HG03097 (cell line): ENCODE measurements at regions not wholly inside any gene's neighbourhood (a gene's known extent, or its start where the extent isn't known, plus 50 kb on each side); places are given as distances from the start of the nearest gene placed in this dataset.

Experiments
- ATAC-seq: cut with Tn5 transposase; IDR thresholded peaks from one replicate; pipeline ENCODE4 v1.9.1; 2021; ENCODE audit not compliant: unreplicated experiment, low FRiP score

DNA sequence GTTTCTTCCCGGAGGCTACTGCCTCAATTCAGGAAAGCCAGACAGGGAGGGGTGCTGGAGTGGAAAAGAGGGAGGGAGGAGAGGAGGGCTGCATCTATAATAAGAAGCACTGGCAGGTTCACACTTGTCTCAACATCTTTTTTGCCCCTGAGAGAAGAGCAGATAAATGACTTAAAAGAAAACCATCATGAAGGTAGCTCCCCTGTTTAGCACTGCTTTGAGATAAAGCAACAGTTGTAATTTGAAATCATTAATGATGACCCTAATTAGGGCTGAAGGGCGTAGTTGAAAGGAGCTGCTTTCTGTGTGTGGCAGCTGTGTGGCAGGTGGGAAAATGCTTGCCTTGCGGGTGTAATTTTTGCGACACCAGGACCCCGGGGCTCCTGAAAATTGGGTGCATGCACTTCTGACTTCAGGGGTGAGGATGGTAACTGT is 222.8 kb upstream of the IL12A start:
- no peak for ATAC-seq

GRCh38 chr3:159766563-159767185 is 222.0 kb upstream of the IL12A start:
- no peak for ATAC-seq

DNA sequence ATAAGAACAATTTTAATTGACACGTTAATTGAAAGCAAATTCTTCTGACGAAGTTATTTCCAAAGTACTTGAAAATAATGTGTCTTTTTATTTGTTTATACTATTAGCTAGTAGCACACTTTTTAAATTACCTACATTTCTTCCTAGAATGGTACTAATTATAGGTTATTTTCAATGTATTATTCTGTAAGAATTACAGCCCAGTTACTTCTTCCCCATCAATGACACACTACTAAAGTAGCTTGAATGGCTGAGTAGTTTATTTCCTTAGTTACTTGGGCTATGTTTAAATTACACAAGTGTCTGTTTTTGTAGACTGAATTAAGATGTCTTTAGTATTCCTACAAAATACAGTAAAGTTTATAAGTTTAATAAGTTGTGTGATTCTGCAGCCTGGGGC is 217.6 kb upstream of the IL12A start:
- ATAC-seq, result no peak

- ATAC-seq, result no peak
Observed at GRCh38 chr3:159771865-159772611, 216.6 kb upstream of the IL12A start.

DNA sequence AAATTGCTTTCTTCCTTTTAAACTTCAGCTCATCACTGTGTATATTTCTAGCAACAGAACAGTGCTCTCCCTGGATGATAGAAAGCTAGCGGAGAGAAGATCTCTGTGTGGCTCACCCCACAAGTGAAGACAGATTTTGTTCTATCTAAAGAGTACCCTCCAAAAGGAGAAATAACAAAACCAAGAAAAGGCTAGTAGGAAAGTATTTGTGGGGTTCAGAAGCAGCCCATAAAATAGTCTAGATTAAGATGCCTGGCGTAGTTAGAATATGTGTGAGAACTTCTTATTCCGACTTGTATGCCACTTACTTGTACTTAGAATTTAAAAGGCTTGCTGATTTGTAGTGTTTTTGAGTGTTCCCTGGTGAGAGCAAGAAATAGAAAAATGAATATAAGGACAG is 214.9 kb upstream of the IL12A start:
- no peak for ATAC-seq

DNA sequence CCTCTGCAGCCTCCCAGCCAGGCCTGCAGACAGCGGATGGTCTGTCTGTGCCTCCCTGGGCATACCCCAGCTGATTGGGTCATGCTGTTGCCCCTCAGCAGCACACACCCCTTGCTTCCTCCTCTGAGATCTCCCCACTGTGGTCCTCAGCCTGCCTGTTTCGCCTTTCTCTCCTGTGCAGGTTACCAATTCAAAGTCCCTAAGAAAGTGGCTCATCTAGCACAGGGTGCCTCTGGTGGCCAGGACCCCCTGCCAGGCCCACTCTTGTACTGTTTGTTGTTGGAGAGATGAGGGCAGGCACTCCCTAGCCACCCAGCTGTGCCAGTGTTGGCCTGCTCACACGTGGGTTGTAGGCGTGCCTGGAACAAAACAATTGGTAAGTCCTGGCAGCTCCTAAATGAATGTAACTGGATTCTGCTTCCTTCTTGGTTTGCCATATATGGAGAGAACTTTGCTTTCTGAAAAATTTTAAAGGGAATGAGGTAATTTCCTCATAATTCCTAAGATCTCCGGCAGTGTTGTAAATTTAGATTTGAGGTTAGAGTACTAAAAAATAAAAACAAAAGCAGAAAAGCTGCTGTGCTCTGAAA is 213.2 kb upstream of the IL12A start:
- no peak for ATAC-seq

GRCh38 chr3:159776779-159777178 is 211.9 kb upstream of the IL12A start:
- no peak for ATAC-seq

DNA sequence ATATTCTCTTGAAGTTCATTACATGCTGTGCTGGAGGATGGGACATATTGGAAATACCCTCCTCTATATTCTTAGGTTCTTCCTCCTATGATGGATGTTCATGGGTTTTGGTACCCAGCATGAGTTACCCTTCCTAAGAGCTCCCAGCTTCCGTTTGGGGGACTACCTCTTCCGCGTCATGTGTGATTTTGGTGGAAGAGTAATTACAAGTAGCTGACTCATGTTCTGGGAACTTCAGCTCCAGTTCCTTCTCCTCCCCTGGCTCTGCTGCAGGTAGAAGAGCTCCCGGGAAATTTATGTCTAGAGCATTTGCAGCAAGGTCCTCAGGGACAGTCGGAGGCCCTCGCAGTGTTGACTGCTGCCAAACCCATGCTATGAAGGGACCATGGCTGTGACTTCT is 208.8 kb upstream of the IL12A start:
- ATAC-seq, result no peak

- no peak for ATAC-seq
Observed at GRCh38 chr3:159781867-159782266, 206.8 kb upstream of the IL12A start.

- no peak for ATAC-seq
Observed at GRCh38 chr3:159782724-159783421, 205.8 kb upstream of the IL12A start.

- ATAC-seq, result no peak
Observed at GRCh38 chr3:159783780-159784742, 204.6 kb upstream of the IL12A start.

GRCh38 chr3:159785273-159785708 is 203.3 kb upstream of the IL12A start:
- no peak for ATAC-seq

DNA sequence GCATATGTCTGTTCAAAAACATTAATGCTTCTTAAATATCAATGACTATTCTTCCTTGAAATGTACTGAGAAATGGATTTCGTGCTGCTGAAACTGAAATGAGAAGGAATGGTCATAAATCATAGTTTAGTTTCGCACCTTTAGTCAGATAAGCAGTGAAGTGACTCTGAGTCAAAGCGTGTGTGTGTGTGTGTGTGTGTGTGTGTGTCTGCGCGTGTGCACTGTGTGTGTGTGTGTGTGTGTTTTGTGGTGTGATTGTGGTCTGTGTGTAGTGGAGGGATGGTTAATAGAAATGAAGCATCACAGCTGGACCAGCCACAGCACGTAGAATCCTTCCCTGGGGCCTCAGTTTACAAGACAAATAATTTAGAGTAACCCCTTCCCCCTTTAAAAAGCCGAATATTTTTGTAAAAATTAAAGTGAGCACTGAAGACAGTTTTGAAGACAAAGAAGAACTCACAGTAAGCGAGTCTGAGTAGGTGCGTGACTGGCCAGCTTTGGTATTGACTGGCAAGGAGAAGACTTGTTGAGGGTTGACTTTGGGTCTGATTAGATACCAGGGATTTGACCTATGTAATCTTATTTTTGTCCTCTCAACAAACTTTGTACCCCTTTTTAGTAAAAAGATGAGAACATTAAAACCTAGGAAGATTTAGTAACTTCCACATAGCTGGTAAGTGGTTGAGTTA is 202.0 kb upstream of the IL12A start:
- no peak for ATAC-seq

GRCh38 chr3:159787178-159787574 is 201.5 kb upstream of the IL12A start:
- no peak for ATAC-seq

DNA sequence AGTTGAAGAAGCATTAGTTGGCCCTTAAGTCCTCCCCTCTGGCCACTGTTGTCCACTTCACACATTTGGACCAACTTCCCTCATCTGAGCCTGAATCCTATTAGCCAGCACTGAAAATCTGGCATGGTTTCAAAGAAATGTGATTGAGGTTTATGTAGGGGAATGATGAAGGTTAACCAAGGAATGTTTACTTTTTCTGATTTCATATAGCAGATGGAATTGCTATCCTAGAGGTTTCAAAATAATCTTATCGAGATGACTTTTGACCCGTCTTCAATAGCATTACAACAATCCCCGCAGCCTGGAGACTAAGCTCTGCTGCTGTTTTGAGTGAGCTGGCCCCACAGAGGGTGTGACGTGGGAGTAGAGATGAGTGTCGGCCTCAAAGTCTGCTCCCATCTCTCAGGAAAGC is 200.8 kb upstream of the IL12A start:
- ATAC-seq, result no peak

- no peak for ATAC-seq
Observed at GRCh38 chr3:159788291-159788690, 200.3 kb upstream of the IL12A start.

- no peak for ATAC-seq
Observed at GRCh38 chr3:159789017-159789416, 199.6 kb upstream of the IL12A start.

GRCh38 chr3:159789742-159790635 is 198.6 kb upstream of the IL12A start:
- ATAC-seq, result no peak

GRCh38 chr3:159791336-159791735 is 197.3 kb upstream of the IL12A start:
- ATAC-seq, result no peak
